KMS-11 (cell line): ENCODE measurements at regions not wholly inside any gene's neighbourhood (a gene's known extent, or its start where the extent isn't known, plus 50 kb on each side); places are given as distances from the start of the nearest gene placed in this dataset.

Experiments
- H2AFZ ChIP-seq: fragments of 200-600 bp; sonication (generic); 2 replicates; pipeline ENCODE4 v1.6.1; 2016; ENCODE audit warnings: antibody characterized with exemption, mixed run types, low read depth
- H3K27ac ChIP-seq: fragments of 200-600 bp; sonication (generic); 2 replicates; pipeline ENCODE4 v1.6.1; 2016; ENCODE audit warnings: mild to moderate bottlenecking, mixed run types
- H3K27me3 ChIP-seq: fragments of 200-600 bp; sonication (generic); 2 replicates; pipeline ENCODE4 v1.6.1; 2017; ENCODE audit warnings: mild to moderate bottlenecking, low read depth, mixed run types, moderate library complexity; ENCODE audit not compliant: insufficient read depth
- H3K36me3 ChIP-seq: fragments of 200-600 bp; sonication (generic); 2 replicates; pipeline ENCODE4 v1.6.1; 2017; ENCODE audit warnings: mild to moderate bottlenecking, mixed run types; ENCODE audit not compliant: insufficient read depth
- H3K4me1 ChIP-seq: fragments of 200-600 bp; sonication (generic); 2 replicates; pipeline ENCODE4 v1.6.1; 2016; ENCODE audit warnings: mild to moderate bottlenecking, low read depth, mixed run types; ENCODE audit not compliant: poor library complexity, severe bottlenecking
- H3K4me2 ChIP-seq: fragments of 200-600 bp; sonication (generic); 2 replicates; pipeline ENCODE4 v1.7.0; 2016; ENCODE audit warnings: mild to moderate bottlenecking, mixed run types
- H3K4me3 ChIP-seq: fragments of 200-600 bp; sonication (generic); IDR thresholded peaks from 2 replicates; pipeline ENCODE4 v1.6.1; 2017; ENCODE audit warnings: low read depth, low read length, mixed read lengths; ENCODE audit not compliant: insufficient read depth
- H3K79me2 ChIP-seq: fragments of 200-600 bp; sonication (generic); 2 replicates; pipeline ENCODE4 v1.6.1; 2016; ENCODE audit warnings: low read depth, mixed run types; ENCODE audit not compliant: insufficient read depth
- H3K9ac ChIP-seq: fragments of 200-600 bp; sonication (generic); 2 replicates; pipeline ENCODE4 v1.6.1; 2016; ENCODE audit warnings: mild to moderate bottlenecking, mixed run types
- H4K20me1 ChIP-seq: fragments of 200-600 bp; sonication (generic); 2 replicates; pipeline ENCODE4 v1.6.1; 2016; ENCODE audit warnings: mild to moderate bottlenecking, mixed run types; ENCODE audit not compliant: insufficient read depth
- TF ChIP-seq, protein P1 (sequence below): fragments of 200-600 bp; sonication (generic); conservative IDR thresholded peaks from 2 replicates; pipeline ENCODE4 v1.6.1; 2017; ENCODE audit warnings: low read depth, mild to moderate bottlenecking, antibody characterized with exemption, low read length, moderate library complexity, mixed read lengths

- TF ChIP-seq, protein P1, sequence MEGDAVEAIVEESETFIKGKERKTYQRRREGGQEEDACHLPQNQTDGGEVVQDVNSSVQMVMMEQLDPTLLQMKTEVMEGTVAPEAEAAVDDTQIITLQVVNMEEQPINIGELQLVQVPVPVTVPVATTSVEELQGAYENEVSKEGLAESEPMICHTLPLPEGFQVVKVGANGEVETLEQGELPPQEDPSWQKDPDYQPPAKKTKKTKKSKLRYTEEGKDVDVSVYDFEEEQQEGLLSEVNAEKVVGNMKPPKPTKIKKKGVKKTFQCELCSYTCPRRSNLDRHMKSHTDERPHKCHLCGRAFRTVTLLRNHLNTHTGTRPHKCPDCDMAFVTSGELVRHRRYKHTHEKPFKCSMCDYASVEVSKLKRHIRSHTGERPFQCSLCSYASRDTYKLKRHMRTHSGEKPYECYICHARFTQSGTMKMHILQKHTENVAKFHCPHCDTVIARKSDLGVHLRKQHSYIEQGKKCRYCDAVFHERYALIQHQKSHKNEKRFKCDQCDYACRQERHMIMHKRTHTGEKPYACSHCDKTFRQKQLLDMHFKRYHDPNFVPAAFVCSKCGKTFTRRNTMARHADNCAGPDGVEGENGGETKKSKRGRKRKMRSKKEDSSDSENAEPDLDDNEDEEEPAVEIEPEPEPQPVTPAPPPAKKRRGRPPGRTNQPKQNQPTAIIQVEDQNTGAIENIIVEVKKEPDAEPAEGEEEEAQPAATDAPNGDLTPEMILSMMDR: no peak
- no peak overlapping the region for H3K4me2 ChIP-seq
- H3K27ac ChIP-seq: no peak overlapping the region
- no peak overlapping the region for H3K4me3 ChIP-seq
- H3K27me3 ChIP-seq: no peaks in the 10 kb centered on the region
- no peaks in the 10 kb centered on the region for H3K36me3 ChIP-seq
- H4K20me1 ChIP-seq: no peaks in the 10 kb centered on the region
- no peak overlapping the region for H3K9ac ChIP-seq
- H2AFZ ChIP-seq: no peak overlapping the region
- H3K79me2 ChIP-seq: no peaks in the 10 kb centered on the region
- no peaks in the 10 kb centered on the region for H3K4me1 ChIP-seq
These were observed 482.9 kb downstream of the BMP2 start for GRCh38 chr20:7250337-7250736.

DNA sequence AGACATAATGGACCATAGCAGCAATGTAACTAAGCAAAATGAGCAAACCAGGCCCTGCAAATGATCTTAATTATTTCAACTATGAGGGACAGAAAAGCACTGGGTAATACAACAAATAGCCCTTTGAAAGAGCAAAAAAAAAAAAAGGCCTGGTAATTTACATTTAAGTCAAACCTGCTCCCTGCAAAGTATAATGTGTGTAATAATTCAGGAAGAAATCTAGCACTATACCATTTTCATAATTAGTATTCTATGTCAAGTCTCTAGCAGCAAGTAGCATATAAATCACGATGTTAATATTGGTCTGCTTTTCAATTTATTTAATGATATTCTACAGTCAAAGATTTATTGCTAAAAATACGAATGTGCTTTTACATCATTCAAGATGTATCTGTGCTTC is 489.6 kb downstream of the BMP2 start:
- TF ChIP-seq, protein P1: no peak
- no peak overlapping the region for H2AFZ ChIP-seq

GRCh38 chr20:7257692-7258466 is 490.4 kb downstream of the BMP2 start:
- no peak overlapping the region for H3K9ac ChIP-seq
- H3K79me2 ChIP-seq: no peaks in the 10 kb centered on the region
- TF ChIP-seq, protein P1: no peak
- H3K4me1 ChIP-seq: no peaks in the 10 kb centered on the region
- no peaks in the 10 kb centered on the region for H3K36me3 ChIP-seq
- H3K4me3 ChIP-seq: no peak overlapping the region
- H3K4me2 ChIP-seq: no peak overlapping the region
- no peaks in the 10 kb centered on the region for H4K20me1 ChIP-seq
- H3K27me3 ChIP-seq: no peaks in the 10 kb centered on the region
- H2AFZ ChIP-seq: no peak overlapping the region
- no peak overlapping the region for H3K27ac ChIP-seq

More for the DNA sequence above, 489.6 kb downstream of the BMP2 start:
- Histone ChIP-seq H3K27me3 (no peaks in the 10 kb centered on the region), H3K9ac (no peak overlapping the region), H4K20me1 (no peaks in the 10 kb centered on the region), H3K4me3 (no peak overlapping the region), H3K36me3 (no peaks in the 10 kb centered on the region), H3K4me1 (no peaks in the 10 kb centered on the region), H3K4me2 (no peak overlapping the region), H3K79me2 (no peaks in the 10 kb centered on the region), H3K27ac (no peak overlapping the region)

DNA sequence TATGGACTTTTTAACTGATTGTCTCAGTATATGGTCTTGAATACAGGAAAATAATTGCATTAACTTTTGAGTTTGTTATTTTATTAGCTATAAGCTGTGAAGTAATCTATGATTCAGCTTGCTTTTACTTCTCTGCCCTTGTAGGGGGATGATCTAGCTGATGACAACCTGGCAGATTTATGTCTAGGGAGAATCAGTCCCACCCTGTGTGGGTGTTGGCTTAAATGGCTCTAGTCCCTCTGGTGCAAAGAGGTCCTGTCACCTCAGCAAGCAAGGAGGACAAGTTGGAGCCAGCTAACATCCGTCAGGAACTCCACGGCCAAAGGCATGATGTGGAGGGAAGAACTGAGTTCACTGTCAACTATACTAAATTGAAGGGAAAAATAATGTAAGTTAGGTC is 495.3 kb downstream of the BMP2 start:
- TF ChIP-seq, protein P1: no peak

More for the DNA sequence above, 495.3 kb downstream of the BMP2 start:
- no peak overlapping the region for H2AFZ ChIP-seq
- H3K4me2 ChIP-seq: no peak overlapping the region
- no peaks in the 10 kb centered on the region for H3K27me3 ChIP-seq
- no peaks in the 10 kb centered on the region for H3K79me2 ChIP-seq
- no peak overlapping the region for H3K4me3 ChIP-seq
- no peaks in the 10 kb centered on the region for H3K4me1 ChIP-seq
- H3K27ac ChIP-seq: no peak overlapping the region
- no peaks in the 10 kb centered on the region for H4K20me1 ChIP-seq
- no peaks in the 10 kb centered on the region for H3K36me3 ChIP-seq
- H3K9ac ChIP-seq: no peak overlapping the region
